NCI-H446 (cell line): ENCODE measurements at regions not wholly inside any gene's neighbourhood (a gene's known extent, or its start where the extent isn't known, plus 50 kb on each side); places are given as distances from the start of the nearest gene placed in this dataset.

Experiments
- DNase-seq, 2 experiments: peaks; one replicate each; lab custom pipeline; 2025; lab: John Stamatoyannopoulos, UW

- DNase-seq, result no peak
Observed at GRCh38 chr13:73450583-73450982, 391.8 kb downstream of the KLF5 start.

GRCh38 chr13:73449252-73449651 is 390.4 kb downstream of the KLF5 start:
- DNase-seq, result no peak

- no peak for DNase-seq
Observed at GRCh38 chr13:73440296-73440895, 381.6 kb downstream of the KLF5 start.

- DNase-seq, result no peak
Observed at GRCh38 chr13:73433890-73434289, 375.1 kb downstream of the KLF5 start.

GRCh38 chr13:73433458-73433857 is 374.7 kb downstream of the KLF5 start:
- no peak for DNase-seq

- no peak for DNase-seq
Observed at GRCh38 chr13:73429701-73430100, 370.9 kb downstream of the KLF5 start.

- DNase-seq, result no peak
Observed at GRCh38 chr13:73428706-73429105, 369.9 kb downstream of the KLF5 start.

GRCh38 chr13:73428137-73428536 is 369.3 kb downstream of the KLF5 start:
- no peak for DNase-seq

GRCh38 chr13:73422973-73423372 is 364.2 kb downstream of the KLF5 start:
- DNase-seq, result no peak

- no peak for DNase-seq
Observed at GRCh38 chr13:73421310-73421912, 362.6 kb downstream of the KLF5 start.

GRCh38 chr13:73419186-73419585 is 360.4 kb downstream of the KLF5 start:
- DNase-seq, result no peak

- no peak for DNase-seq
Observed at GRCh38 chr13:73417012-73417615, 358.3 kb downstream of the KLF5 start.

- no peak for DNase-seq
Observed at GRCh38 chr13:73416093-73416492, 357.3 kb downstream of the KLF5 start.

GRCh38 chr13:73413656-73414055 is 354.9 kb downstream of the KLF5 start:
- no peak for DNase-seq

- DNase-seq, result no peak
Observed at GRCh38 chr13:73412933-73413332, 354.1 kb downstream of the KLF5 start.

- DNase-seq, result no peak
Observed at GRCh38 chr13:73411067-73411809, 352.4 kb downstream of the KLF5 start.

- no peak for DNase-seq
Observed at GRCh38 chr13:73406454-73406853, 347.6 kb downstream of the KLF5 start.

- no peak for DNase-seq
Observed at GRCh38 chr13:73404581-73404980, 345.8 kb downstream of the KLF5 start.

GRCh38 chr13:73403355-73404120 is 344.7 kb downstream of the KLF5 start:
- DNase-seq, result no peak

- DNase-seq, result no peak
Observed at GRCh38 chr13:73401769-73402168, 343.0 kb downstream of the KLF5 start.

GRCh38 chr13:73399347-73400216 is 340.8 kb downstream of the KLF5 start:
- no peak for DNase-seq
